Endothelial cell of umbilical vein (primary cell): ENCODE measurements at regions not wholly inside any gene's neighbourhood (a gene's known extent, or its start where the extent isn't known, plus 50 kb on each side); places are given as distances from the start of the nearest gene placed in this dataset.

Source experiments
- BruUV-seq: library from RNA; stranded (reverse); fragments of 400-500 nt; replicated peaks from 2 replicates; lab custom pipeline; 2021; lab: Mats Ljungman, UMichigan
- CTCF ChIA-PET: fragments of 300-600, 350-600 bp; sonication (Branson Sonifier 250); formaldehyde crosslinking; loops from one replicate; lab custom pipeline; 2021; ENCODE audit warnings: antibody characterized with exemption, inconsistent platforms; lab: Charles Lee
- POLR2A ChIA-PET: fragments of 300-600, 350-600 bp; sonication (Branson Sonifier 250); formaldehyde crosslinking; loops from one replicate; lab custom pipeline; 2021; ENCODE audit warnings: antibody characterized with exemption, inconsistent platforms; lab: Charles Lee
- DNase-seq: peaks from one replicate; pipeline ENCODE4 v3.0.0-alpha.2; 2011; ENCODE audit warnings: low read depth, low spot score
- FAIRE-seq: peaks from 2 replicates; lab custom pipeline; 2011; peaks lifted over from hg19 to GRCh38; lab: Jason Lieb, UNC
- H2AFZ ChIP-seq: 2 replicates; pipeline ENCODE4 v1.6.0; 2012; ENCODE audit warnings: low read depth, low read length, control low read depth, inconsistent platforms
- H3K27ac ChIP-seq: 2 replicates; pipeline ENCODE4 v1.5.1; 2011; ENCODE audit warnings: low read depth, mild to moderate bottlenecking, control low read depth, low read length, moderate library complexity; ENCODE audit not compliant: insufficient read depth
- H3K27me3 ChIP-seq, 2 experiments: 2 replicates each; pipeline versions ENCODE4 v1.6.0 to v1.6.1; 2011; ENCODE audit warnings: low read length in 2 of 2, mixed read lengths in 1 of 2; ENCODE audit not compliant: control insufficient read depth in 2 of 2, insufficient read depth in 2 of 2
- H3K36me3 ChIP-seq, 2 experiments: 2 replicates in 1 of 2; 3 replicates in 1 of 2; pipeline ENCODE4 v1.5.1; 2011; ENCODE audit warnings: low read length in 2 of 2, mild to moderate bottlenecking in 1 of 2, moderate library complexity in 1 of 2; ENCODE audit not compliant: control insufficient read depth in 2 of 2, insufficient read depth in 2 of 2; ENCODE audit errors: extremely low read depth in 1 of 2
- H3K4me1 ChIP-seq: 3 replicates; pipeline ENCODE4 v1.5.1; 2011; ENCODE audit warnings: mild to moderate bottlenecking, low read length; ENCODE audit not compliant: control insufficient read depth, insufficient read depth; ENCODE audit errors: extremely low read depth
- H3K4me2 ChIP-seq: 2 replicates; pipeline ENCODE4 v1.6.1; 2011; ENCODE audit warnings: low read length, control low read depth, mixed read lengths; ENCODE audit not compliant: insufficient read depth
- H3K4me3 ChIP-seq, 3 experiments: fragments of 200-600 bp in 1 of 3; sonication (generic), shearing (Covaris generic) in 1 of 3; replicated peaks in 1 of 3; 2 replicates each; pipeline ENCODE4 v1.5.1; 2011 to 2016; ENCODE audit warnings: control low read depth in 3 of 3, low read length in 3 of 3, mild to moderate bottlenecking in 2 of 3, inconsistent platforms in 1 of 3, low read depth in 1 of 3, moderate library complexity in 1 of 3; ENCODE audit not compliant: insufficient read depth in 1 of 3
- H3K79me2 ChIP-seq: 2 replicates; pipeline ENCODE4 v1.6.0; 2012; ENCODE audit warnings: low read length, inconsistent platforms; ENCODE audit not compliant: control insufficient read depth, insufficient read depth
- H3K9ac ChIP-seq: replicated peaks from 2 replicates; pipeline ENCODE3; 2011; ENCODE audit warnings: low read length, control low read depth; ENCODE audit not compliant: insufficient read depth; ENCODE audit errors: extremely low read depth
- H3K9me1 ChIP-seq: replicated peaks from 3 replicates; pipeline ENCODE4 v1.6.0; 2011; ENCODE audit warnings: mild to moderate bottlenecking, low read length; ENCODE audit not compliant: control insufficient read depth, insufficient read depth; ENCODE audit errors: extremely low read depth
- H3K9me3 ChIP-seq: replicated peaks from 2 replicates; pipeline ENCODE4 v1.5.1; 2012; ENCODE audit warnings: low read length, inconsistent platforms; ENCODE audit not compliant: control insufficient read depth, insufficient read depth
- H4K20me1 ChIP-seq: replicated peaks from 2 replicates; pipeline ENCODE3; 2011; ENCODE audit warnings: mild to moderate bottlenecking, low read length; ENCODE audit not compliant: control insufficient read depth, insufficient read depth; ENCODE audit errors: extremely low read depth
- FOS ChIP-seq: IDR thresholded peaks from 2 replicates; pipeline ENCODE4 v1.6.1; 2011; ENCODE audit warnings: mild to moderate bottlenecking, low read length, moderate library complexity, borderline replicate concordance; ENCODE audit not compliant: insufficient read depth
- GATA2 ChIP-seq: IDR thresholded peaks from 2 replicates; pipeline ENCODE4 v1.7.0; 2011; ENCODE audit warnings: low read depth, mild to moderate bottlenecking, moderate library complexity, mixed read lengths, low read length; ENCODE audit not compliant: insufficient read length, insufficient read depth
- POLR2AphosphoS5 ChIP-seq: IDR thresholded peaks from 2 replicates; pipeline ENCODE4 v1.6.1; 2012; ENCODE audit warnings: low read depth, mild to moderate bottlenecking, control low read depth, low read length, moderate library complexity; ENCODE audit not compliant: insufficient read depth
- dilution Hi-C: fragments of 300-500 bp; cut with MboI; formaldehyde crosslinking; loops from one replicate; pipeline ENCODE4 v1.15.0; 2019; ENCODE audit warnings: low sequenced_read_pairs; ENCODE audit not compliant: extremely low pct_ligation_motif_present
- intact Hi-C: fragments of 100-400 bp; cut with micrococcal nuclease; formaldehyde crosslinking; loops from one replicate; pipeline ENCODE4 v1.10.0; 2022
- TF ChIP-seq, protein P1 (sequence below), 2 donors: IDR thresholded peaks; 1 replicate in 1 of 2; 2 replicates in 1 of 2; pipeline ENCODE4 v1.5.1; 2011; ENCODE audit warnings: low read length in 2 of 2, mild to moderate bottlenecking in 2 of 2, moderate library complexity in 2 of 2, control low read depth in 1 of 2, inconsistent platforms in 1 of 2, low read depth in 1 of 2; ENCODE audit not compliant: insufficient read depth in 1 of 2; ENCODE audit errors: extremely low read depth in 1 of 2

DNA sequence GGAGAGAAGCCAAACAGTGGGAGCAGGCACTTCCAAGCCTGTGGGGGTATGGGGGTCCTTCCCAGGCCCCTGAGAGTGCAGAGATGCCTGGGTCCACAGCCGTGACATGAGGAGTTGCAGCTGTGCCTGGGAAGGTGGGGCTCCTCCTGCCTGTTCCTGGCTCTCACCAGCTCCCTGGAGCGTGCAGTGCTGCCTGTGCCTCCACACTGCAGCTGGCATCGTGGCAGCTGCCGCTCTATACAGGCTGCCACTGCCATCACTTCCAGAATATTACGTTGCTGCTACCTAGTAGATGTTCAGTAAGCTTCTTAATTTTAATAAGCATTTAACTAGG, 223.7 kb downstream of the KCNC2 start:
- H3K9me3 ChIP-seq: no peaks in the 10 kb centered on the region
- no peaks in the 10 kb centered on the region for H3K4me1 ChIP-seq
- no peaks in the 10 kb centered on the region for H3K79me2 ChIP-seq
- H3K36me3 ChIP-seq: no peaks in the 10 kb centered on the region
- ChIA-PET CTCF (no interaction called here), POLR2A (no interaction called here)
- H3K9ac ChIP-seq: no peak overlapping the region
- H3K4me3 ChIP-seq: no peak overlapping the region
- no TSS peak for BruUV-seq
- H3K27me3 ChIP-seq: no peaks in the 10 kb centered on the region
- dilution Hi-C loops (no loop called here), intact Hi-C loops (no loop called here)
- DNase-seq (no peak), FAIRE-seq (no peak)
- H3K27ac ChIP-seq: no peak overlapping the region
- no peak overlapping the region for H3K4me2 ChIP-seq
- no peak overlapping the region for H2AFZ ChIP-seq
- H3K9me1 ChIP-seq: no peaks in the 10 kb centered on the region
- TF ChIP-seq GATA2: no peak
- TF ChIP-seq POLR2AphosphoS5: no peak
- TF ChIP-seq, protein P1, sequence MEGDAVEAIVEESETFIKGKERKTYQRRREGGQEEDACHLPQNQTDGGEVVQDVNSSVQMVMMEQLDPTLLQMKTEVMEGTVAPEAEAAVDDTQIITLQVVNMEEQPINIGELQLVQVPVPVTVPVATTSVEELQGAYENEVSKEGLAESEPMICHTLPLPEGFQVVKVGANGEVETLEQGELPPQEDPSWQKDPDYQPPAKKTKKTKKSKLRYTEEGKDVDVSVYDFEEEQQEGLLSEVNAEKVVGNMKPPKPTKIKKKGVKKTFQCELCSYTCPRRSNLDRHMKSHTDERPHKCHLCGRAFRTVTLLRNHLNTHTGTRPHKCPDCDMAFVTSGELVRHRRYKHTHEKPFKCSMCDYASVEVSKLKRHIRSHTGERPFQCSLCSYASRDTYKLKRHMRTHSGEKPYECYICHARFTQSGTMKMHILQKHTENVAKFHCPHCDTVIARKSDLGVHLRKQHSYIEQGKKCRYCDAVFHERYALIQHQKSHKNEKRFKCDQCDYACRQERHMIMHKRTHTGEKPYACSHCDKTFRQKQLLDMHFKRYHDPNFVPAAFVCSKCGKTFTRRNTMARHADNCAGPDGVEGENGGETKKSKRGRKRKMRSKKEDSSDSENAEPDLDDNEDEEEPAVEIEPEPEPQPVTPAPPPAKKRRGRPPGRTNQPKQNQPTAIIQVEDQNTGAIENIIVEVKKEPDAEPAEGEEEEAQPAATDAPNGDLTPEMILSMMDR (IDR thresholded peaks at IDR 0.05; ENCODE audit: extremely low read depth in 1 of 2, insufficient read depth in 1 of 2, low read depth in 1 of 2, low read length in 2 of 2): no peak
- no peak for TF ChIP-seq FOS
- no peaks in the 10 kb centered on the region for H4K20me1 ChIP-seq

DNA sequence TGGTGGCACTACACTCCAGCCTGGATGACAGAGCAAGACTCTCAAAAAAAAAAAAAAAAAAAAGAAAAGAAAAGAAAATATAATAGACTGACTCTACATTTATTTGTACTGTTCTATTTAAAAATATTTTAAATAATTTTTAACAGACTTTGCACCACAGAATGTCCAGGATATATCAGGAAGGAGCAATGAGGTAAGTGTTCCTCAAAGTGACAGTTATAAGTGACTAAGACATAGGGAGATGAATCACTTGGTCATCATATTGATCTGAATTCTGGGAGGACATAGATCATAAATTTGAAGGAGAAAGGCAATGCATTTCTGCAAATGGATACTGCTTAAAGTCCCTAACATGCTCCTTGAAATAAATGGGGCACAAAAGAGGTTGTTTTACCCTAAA, 221.5 kb downstream of the KCNC2 start:
- POLR2A ChIA-PET: no interaction called here
- H3K27ac ChIP-seq: no peak overlapping the region
- BruUV-seq: no TSS peak

More for the DNA sequence above, 221.5 kb downstream of the KCNC2 start:
- CTCF ChIA-PET: no interaction called here
- Histone ChIP-seq H3K9me1 (no peaks in the 10 kb centered on the region), H3K27me3 (no peaks in the 10 kb centered on the region), H2AFZ (no peak overlapping the region), H3K9ac (no peak overlapping the region), H3K9me3 (no peaks in the 10 kb centered on the region), H4K20me1 (no peaks in the 10 kb centered on the region), H3K36me3 (no peaks in the 10 kb centered on the region), H3K4me2 (no peak overlapping the region), H3K79me2 (no peaks in the 10 kb centered on the region), H3K4me3 (no peak overlapping the region), H3K4me1 (no peaks in the 10 kb centered on the region)
- no peak for DNase-seq
- TF ChIP-seq POLR2AphosphoS5 (no peak), GATA2 (no peak)
- TF ChIP-seq, protein P1 (IDR thresholded peaks at IDR 0.05; ENCODE audit: extremely low read depth in 1 of 2, insufficient read depth in 1 of 2, low read depth in 1 of 2, low read length in 2 of 2): no peak
- intact Hi-C loops (no loop called here), dilution Hi-C loops (no loop called here)
- no peak for FAIRE-seq
